Ecto neural progenitor cell (in vitro differentiated cells): ENCODE measurements at regions not wholly inside any gene's neighbourhood (a gene's known extent, or its start where the extent isn't known, plus 50 kb on each side); places are given as distances from the start of the nearest gene placed in this dataset.
"Not testable (repeated sequence)": the region's sequence is repeated elsewhere in the genome, so short reads cannot be mapped to it uniquely, and the experiment has no call there.

Experiments
- DNase-seq: peaks from one replicate; pipeline ENCODE4 v3.0.0-alpha.2; 2018; ENCODE audit warnings: low spot score

- DNase-seq: no peak
These were observed 888.4 kb upstream of the GJE1 start for GRCh38 chr6:141244366-141244765.

- DNase-seq: no peak
These were observed 889.8 kb upstream of the GJE1 start for GRCh38 chr6:141242957-141243356.

GRCh38 chr6:141229296-141229695 lies 903.4 kb upstream of the GJE1 start:
- DNase-seq: no peak

- no peak for DNase-seq
These were observed 914.1 kb upstream of the GJE1 start for GRCh38 chr6:141218583-141218982.

DNA sequence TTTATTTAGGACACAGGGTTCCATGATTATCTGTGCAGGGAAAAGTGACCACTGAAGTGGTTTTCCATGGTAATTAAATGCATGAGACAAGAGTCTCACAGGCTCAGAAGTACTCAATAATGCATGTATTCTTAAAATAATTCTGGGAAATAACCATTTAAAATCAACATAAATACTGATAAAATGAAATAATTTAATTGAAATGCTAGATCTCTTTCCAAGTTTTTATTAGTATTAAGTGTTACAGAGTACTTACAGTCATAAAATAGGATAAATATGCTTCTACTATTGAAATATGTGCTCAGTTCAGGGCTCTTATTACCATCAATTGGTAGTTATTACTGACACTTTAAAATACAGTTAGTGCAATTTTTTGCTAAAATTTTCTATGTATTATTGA lies 916.0 kb upstream of the GJE1 start:
- DNase-seq: no peak

DNA sequence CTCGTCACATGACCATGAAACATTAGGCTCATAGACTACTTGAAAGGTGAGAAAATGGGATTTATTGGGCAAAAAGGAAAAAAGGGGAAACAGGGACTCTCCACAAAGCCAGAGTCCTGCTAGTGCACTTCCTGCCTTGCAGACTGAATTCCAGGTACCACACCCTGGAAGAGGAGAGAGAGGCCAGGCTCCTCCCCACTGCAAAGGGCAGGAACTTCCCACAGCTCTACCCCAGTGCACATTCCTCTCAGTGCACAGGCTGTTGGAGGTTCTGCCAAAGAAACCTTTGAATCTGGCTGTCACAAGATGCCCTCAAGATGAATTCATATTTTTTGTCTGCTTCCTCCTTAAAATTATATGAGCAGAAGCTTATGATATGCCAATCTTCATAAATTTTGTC lies 920.4 kb upstream of the GJE1 start:
- no peak for DNase-seq

DNA sequence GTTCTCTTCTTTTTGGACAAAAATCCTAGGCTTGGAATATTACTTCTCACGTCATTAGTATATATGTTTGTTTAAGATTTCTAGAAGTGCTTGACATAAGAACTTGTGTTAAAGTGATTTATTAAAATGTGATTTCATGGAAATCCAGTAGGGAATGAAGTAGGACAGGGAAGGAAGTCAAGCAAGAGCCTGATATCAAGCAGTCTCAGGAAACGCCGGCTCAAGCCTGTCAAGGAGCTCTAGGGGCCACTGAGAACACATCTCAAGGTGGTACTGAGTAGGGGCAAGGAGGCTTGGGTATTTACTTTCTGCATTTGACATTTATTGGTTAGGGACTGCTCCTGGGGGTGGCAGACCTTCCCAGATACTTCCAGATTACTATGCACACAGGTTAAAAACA lies 920.9 kb upstream of the GJE1 start:
- DNase-seq: no peak

DNA sequence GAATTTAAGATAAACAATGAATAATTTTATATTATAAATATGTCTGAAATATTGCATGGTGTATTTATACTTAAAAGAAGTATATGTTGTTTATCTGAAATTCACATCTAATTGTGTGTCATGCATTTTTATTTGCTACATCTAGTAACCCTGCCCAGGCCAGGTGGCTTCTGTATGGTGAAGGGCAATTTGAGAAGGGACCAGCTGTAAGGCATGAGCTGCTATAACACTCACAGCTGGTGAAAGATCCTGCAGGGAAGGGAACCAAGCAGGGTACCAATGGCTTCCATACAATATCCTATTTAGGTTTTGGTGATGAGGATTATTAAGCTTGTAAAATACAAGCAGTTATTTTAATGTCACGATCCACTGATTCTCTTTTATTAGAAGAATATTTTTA lies 921.8 kb upstream of the GJE1 start:
- no peak for DNase-seq

DNA sequence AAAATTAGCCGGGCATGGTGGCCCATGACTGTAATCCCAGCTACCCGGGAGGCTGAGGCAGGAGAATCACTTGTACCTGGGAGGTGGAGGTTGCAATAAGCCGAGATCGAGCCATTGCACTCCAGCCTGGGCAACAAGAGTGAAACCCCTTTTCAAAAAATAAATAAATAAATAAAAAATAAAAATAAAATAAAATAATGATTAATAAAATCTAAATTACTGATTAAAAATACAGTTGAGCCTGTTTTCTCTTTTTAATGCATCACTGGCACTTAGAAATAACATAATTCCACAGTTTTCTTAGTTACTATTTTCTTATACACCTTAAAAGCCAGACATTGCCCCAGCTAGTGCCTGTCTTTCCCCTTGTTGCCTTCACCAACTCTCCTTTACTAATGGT lies 922.8 kb upstream of the GJE1 start:
- no peak for DNase-seq

DNA sequence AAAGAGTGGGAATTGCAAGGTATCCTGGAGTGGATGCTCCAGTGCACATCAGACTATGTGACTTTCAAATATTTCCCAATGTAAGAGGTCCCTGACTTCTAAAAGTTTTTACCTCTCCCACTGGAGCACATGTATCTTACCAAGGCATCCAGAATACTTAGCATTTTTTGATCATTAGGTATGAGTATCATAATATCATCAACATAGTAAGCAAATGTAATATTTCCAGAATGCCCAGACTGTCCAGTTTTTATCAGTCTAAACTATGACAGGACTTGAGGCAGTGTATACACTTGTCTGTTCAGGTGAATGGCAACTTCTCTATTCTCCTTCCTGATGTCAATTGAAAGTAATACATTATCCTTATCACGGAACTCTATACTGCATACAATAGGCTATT lies 924.6 kb upstream of the GJE1 start:
- DNase-seq: no peak

DNA sequence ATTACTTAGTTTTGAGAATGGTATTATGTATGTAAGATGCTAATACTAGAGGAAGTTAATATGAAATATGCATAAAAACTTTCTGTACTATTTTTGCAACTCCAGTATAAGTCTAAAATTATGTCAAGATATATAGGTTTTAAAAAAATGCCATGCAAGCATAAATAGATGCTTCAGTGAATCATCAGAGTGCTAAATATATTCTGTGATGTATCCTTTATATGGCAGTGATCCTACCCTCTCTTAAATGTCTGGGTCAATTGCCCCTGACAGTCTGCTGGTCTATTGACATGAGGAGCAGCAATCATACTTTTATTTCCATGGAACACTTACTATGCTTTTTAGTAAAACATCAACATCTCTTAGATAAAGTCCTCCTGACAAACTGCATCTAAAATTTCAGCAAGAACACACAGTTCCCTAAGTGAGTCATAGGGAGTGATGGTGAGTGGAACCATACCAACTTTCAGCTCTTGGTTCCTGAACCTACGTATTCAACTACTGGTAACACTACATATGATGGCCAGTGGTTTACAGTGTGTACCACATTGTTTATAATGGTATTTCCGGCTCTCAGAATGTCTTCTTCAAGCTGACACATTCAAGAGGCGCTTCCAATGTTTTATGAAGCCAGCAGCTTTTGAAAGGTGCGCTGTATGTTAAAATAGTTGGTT lies 928.7 kb upstream of the GJE1 start:
- DNase-seq: no peak

DNA sequence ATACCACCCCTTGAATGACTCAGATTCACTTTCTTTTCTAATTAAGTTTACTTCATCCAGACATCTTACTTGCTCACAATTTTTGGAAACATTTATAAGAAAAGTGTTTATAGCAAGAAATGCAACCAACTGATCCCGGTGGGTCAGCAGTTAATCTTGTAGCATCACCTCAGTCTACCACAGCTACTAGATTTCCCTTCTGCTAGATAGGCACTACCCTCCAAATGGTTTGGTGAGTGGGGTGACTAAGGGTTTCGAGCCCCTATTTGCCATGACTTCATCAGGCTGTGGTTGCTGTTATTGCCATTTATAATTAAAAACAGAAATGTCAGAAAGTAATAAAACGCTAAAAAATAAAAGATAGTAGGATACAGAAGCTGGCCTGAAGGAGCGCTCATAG lies 930.1 kb upstream of the GJE1 start:
- no peak for DNase-seq

GRCh38 chr6:141199074-141199473 lies 933.7 kb upstream of the GJE1 start:
- DNase-seq: no peak

- DNase-seq: no peak
These were observed 937.4 kb upstream of the GJE1 start for GRCh38 chr6:141195251-141195832.

DNA sequence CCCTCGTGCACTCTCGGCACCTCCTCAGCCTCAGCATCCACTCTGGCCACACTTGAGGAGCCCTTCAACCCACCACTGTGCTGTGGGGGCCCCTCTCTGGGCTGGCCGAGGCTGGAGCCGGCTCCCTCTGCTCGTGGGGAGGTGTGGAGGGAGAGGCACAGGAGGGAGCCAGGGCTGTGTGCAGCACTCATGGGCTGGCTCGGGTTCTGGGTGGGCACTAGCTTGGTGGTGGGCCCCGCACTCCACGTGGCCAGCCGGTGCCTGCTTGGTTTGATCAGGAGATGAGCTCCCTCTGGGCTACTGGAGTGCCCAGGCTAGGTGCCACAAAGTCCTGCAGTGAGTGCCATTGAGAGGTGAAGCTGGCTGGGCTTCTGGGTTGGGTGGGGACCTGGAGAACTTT lies 949.4 kb upstream of the GJE1 start:
- DNase-seq: no peak

DNA sequence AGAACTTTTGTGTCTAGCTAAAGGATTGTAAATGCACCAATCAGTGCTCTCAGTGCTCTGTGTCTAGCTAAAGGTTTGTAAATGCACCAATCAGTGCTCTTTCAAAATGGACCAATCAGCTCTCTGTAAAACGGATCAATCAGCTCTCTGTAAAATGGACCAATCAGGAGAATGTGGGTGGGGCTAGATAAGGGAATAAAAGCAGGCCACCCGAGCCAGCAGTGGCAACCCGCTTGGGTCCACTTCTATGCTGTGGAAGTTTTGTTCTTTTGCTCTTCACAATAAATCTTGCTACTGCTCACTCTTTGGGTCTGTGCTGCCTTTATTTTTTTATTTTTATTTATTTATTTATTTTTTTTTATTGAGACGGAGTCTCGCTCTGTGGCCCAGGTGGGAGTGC lies 957.3 kb upstream of the GJE1 start:
- not testable (repeated sequence) for DNase-seq

GRCh38 chr6:141174932-141175331 lies 957.8 kb upstream of the GJE1 start:
- DNase-seq: no peak

DNA sequence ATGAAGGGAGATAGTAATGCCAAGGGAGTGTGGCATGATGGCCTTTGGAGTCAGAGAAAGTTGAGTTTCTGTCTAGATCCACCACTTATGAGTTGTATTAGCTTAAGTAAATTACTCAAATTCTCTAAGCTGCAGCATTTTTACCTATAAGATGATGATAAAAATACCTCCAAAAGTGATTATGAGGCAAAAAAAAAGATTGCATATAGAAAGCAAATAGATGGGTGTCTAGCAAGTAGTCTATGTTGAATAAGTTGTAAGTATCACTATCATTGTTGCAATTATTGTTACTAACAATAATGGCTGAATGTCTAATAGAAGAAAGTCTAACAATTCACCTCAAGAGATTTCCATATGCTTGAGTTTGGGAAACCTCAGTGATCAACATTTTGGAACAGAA lies 959.2 kb upstream of the GJE1 start:
- no peak for DNase-seq

DNA sequence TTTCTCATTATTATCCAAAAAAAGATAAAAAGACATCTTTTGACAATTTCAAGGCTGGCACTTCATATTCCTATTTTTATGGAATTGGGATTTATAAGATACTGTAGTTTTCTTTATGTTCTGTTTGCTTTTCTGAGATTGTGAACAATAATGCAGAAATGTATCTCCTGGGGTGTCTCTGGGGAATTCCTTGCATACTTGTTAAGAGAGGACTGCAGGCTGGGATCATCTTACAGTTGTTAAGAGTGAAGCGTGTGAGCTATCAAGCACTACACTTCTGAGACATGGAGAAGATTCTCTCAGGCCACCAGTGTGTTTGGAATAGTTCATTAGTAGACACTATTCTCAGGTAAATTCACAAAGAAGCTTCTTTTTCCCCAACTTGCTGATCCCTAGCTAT lies 963.3 kb upstream of the GJE1 start:
- DNase-seq: no peak

DNA sequence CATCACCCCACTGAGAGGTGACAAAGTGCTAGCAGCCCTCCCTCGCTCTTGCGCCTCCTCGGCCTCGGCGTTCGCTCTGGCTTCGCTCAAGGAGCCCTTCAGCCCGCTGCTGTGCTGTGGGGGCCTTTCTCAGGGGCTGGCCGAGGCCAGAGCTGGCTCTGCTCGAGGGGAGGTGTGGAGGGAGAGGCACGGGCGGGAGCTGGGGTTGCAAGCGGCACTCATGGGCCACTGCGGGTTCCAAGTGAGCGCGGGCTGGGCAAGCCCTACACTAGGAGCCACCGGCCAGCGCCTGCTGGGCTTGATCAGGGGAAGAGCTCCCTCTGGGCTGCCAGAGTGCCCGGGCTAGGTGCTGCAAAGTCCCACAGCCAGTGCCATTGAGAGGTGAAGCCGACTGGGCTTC lies 964.8 kb upstream of the GJE1 start:
- no peak for DNase-seq

DNA sequence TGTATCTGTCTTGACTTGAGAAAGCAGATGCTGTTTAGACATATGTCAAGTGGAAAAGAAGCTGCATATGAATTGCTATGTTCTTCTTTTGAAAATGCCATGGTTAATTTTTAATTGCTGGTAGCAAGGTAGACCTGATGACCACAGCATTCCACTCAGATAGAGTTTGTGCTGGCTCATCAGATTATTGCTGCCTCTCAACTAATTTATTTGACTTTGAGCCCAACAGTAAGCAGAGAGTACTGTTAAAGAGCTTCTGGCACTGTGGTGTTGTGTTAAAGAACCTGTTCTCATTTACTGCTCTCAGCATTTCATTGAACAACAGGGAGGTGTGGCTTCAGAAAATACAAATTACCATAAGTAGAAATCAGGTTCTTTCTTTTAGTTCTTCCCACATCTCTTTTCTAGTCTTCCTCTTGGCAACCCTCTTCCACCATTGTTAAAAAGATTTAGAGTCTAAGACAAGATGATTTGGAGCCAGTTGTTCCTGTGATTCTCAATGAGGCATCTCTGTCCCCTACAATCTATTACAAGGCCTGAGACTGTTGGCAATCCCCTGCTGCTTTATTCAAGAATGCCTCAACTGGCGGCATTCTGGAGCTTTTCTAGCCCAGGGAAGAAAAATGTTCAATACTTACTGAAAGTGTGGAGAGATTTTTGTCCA lies 967.6 kb upstream of the GJE1 start:
- DNase-seq: no peak

GRCh38 chr6:141164042-141164743 lies 968.5 kb upstream of the GJE1 start:
- no peak for DNase-seq

GRCh38 chr6:141163107-141163506 lies 969.6 kb upstream of the GJE1 start:
- no peak for DNase-seq
